CD14-positive monocyte (primary cell): ENCODE measurements at regions not wholly inside any gene's neighbourhood (a gene's known extent, or its start where the extent isn't known, plus 50 kb on each side); places are given as distances from the start of the nearest gene placed in this dataset.

Experiments used
- DNase-seq, 3 donors: peaks; one replicate each; pipeline ENCODE4 v3.0.0-alpha.2; 2011 to 2022
- H2AFZ ChIP-seq: 2 replicates; pipeline ENCODE4 v1.6.0; 2012; ENCODE audit warnings: mild to moderate bottlenecking, low read depth, low read length, inconsistent platforms; ENCODE audit not compliant: insufficient read depth, poor library complexity, severe bottlenecking
- H3K27ac ChIP-seq, 2 donors: 1 replicate in 1 of 2; 2 replicates in 1 of 2; pipeline ENCODE4 v1.5.1; 2012 to 2013; ENCODE audit warnings: low read length in 2 of 2, control low read depth in 1 of 2, inconsistent platforms in 1 of 2, low read depth in 1 of 2, mild to moderate bottlenecking in 1 of 2
- H3K27me3 ChIP-seq, 2 donors: one replicate each; pipeline versions ENCODE4 v1.6.0 to v1.6.1; 2011 to 2013; ENCODE audit warnings: low read length in 2 of 2; ENCODE audit not compliant: control insufficient read depth in 2 of 2, insufficient read depth in 2 of 2
- H3K36me3 ChIP-seq, 2 donors: replicated peaks in 1 of 2; 1 replicate in 1 of 2; 2 replicates in 1 of 2; pipeline versions ENCODE4 v1.5.1 to v1.6.1; 2012 to 2013; ENCODE audit warnings: low read length in 2 of 2, control low read depth in 1 of 2, inconsistent platforms in 1 of 2, mild to moderate bottlenecking in 1 of 2; ENCODE audit not compliant: insufficient read depth in 2 of 2, control insufficient read depth in 1 of 2
- H3K4me1 ChIP-seq, 2 donors: 1 replicate in 1 of 2; 2 replicates in 1 of 2; pipeline versions ENCODE4 v1.5.1 to v1.6.1; 2012 to 2013; ENCODE audit warnings: low read length in 2 of 2, control low read depth in 1 of 2, inconsistent platforms in 1 of 2, mild to moderate bottlenecking in 1 of 2, moderate library complexity in 1 of 2; ENCODE audit not compliant: insufficient read depth in 2 of 2, control insufficient read depth in 1 of 2
- H3K4me2 ChIP-seq: replicated peaks from 2 replicates; pipeline ENCODE3; 2012; ENCODE audit warnings: low read length, moderate library complexity, mild to moderate bottlenecking; ENCODE audit not compliant: poor library complexity, severe bottlenecking; ENCODE audit errors: extremely low read depth
- H3K4me3 ChIP-seq, 3 experiments: fragments of 200-600 bp in 1 of 3; sonication (generic) in 1 of 3; replicated peaks in 1 of 3; 1 replicate in 2 of 3; 2 replicates in 1 of 3; pipeline ENCODE4 v1.5.1; 2011 to 2013; ENCODE audit warnings: low read length in 3 of 3, mild to moderate bottlenecking in 3 of 3, control low read depth in 2 of 3, low read depth in 2 of 3, inconsistent platforms in 1 of 3, moderate library complexity in 1 of 3
- H3K79me2 ChIP-seq: 2 replicates; pipeline ENCODE4 v1.6.0; 2012; ENCODE audit warnings: mild to moderate bottlenecking, control low read depth, inconsistent platforms, low read length, moderate library complexity; ENCODE audit not compliant: insufficient read depth
- H3K9ac ChIP-seq: 2 replicates; pipeline ENCODE4 v1.6.0; 2017; ENCODE audit warnings: low read length, mild to moderate bottlenecking; ENCODE audit not compliant: insufficient read depth, poor library complexity, severe bottlenecking
- H3K9me3 ChIP-seq, 2 donors: replicated peaks in 1 of 2; 1 replicate in 1 of 2; 2 replicates in 1 of 2; pipeline versions ENCODE4 v1.5.1 to v1.6.1; 2012 to 2013; ENCODE audit warnings: low read length in 2 of 2, control low read depth in 1 of 2; ENCODE audit not compliant: control insufficient read depth in 1 of 2, insufficient read depth in 1 of 2
- H4K20me1 ChIP-seq: 2 replicates; pipeline ENCODE4 v1.6.0; 2012; ENCODE audit warnings: mild to moderate bottlenecking, low read length, control low read depth, moderate library complexity; ENCODE audit not compliant: insufficient read depth
- H3K27ac Mint-ChIP-seq, 7 donors: one replicate each; pipeline ENCODE4 v1.8.0; 2020; ENCODE audit warnings: mild to moderate bottlenecking in 7 of 7, mixed read lengths in 7 of 7, moderate library complexity in 6 of 7, inconsistent platforms in 2 of 7
- H3K27me3 Mint-ChIP-seq, 3 donors: one replicate each; pipeline ENCODE4 v1.8.0; 2021 to 2022; ENCODE audit warnings: low read depth in 3 of 3, mild to moderate bottlenecking in 3 of 3, mixed read lengths in 3 of 3, moderate library complexity in 3 of 3, inconsistent platforms in 1 of 3
- H3K36me3 Mint-ChIP-seq, 2 donors: one replicate each; pipeline ENCODE4 v1.8.0; 2020; ENCODE audit warnings: mixed read lengths in 2 of 2, inconsistent platforms in 1 of 2, mild to moderate bottlenecking in 1 of 2
- H3K4me1 Mint-ChIP-seq: one replicate; pipeline ENCODE4 v1.8.0; 2020; ENCODE audit warnings: mild to moderate bottlenecking, mixed read lengths
- H3K4me3 Mint-ChIP-seq, 2 donors: one replicate each; pipeline ENCODE4 v1.8.0; 2020; ENCODE audit warnings: mild to moderate bottlenecking in 2 of 2, mixed read lengths in 2 of 2, moderate library complexity in 1 of 2
- H3K9me3 Mint-ChIP-seq, 7 donors: one replicate each; pipeline ENCODE4 v1.8.0; 2020 to 2022; ENCODE audit warnings: mixed read lengths in 7 of 7, mild to moderate bottlenecking in 6 of 7, moderate library complexity in 6 of 7, inconsistent platforms in 2 of 7
- CTCF ChIP-seq: fragments of 200-600 bp; IDR thresholded peaks from one replicate; pipeline ENCODE4 v1.8.0; 2022; ENCODE audit warnings: antibody characterized with exemption, mild to moderate bottlenecking
- WGBS: methylation state at CpG from one replicate; pipeline ENCODE4 v1.1.5; 2013; ENCODE audit warnings: missing lambda C conversion rate; ENCODE audit not compliant: insufficient coverage; 5-methylcytosine and 5-hydroxymethylcytosine counted together
- intact Hi-C, 2 donors: fragments of 100-400 bp; cut with micrococcal nuclease; formaldehyde crosslinking; loops; one replicate each; pipeline versions ENCODE4 v1.15.0 to v1.15.1; 2023

DNA sequence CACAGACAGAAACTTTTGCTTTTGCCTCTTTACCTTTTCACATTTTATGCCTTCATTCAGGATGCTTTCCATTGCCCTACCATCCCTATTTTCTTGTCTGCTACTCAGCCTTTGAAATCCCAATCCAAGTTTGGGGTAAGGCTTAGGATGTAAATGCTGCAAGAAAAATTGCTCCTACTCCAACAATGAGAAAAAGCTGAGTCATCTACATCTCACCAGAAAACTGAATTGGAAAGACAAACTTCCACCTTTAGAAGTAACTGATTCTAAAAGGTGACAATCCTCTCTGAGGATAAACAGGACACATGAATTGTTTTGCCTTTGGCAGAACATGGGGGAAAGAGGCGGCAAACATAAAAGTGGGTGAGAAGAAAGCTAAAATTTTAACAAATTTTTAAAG lies 295.6 kb downstream of the NR2F1-AS1 start:
- Mint-ChIP-seq H3K4me3 (no peak overlapping the region), H3K9me3 (peaks cover 3 to 10% (median 7%) of the 10 kb centered on the region in 7 donors), H3K4me1 (no peaks in the 10 kb centered on the region), H3K27me3 (no peaks in the 10 kb centered on the region), H3K36me3 (no peaks in the 10 kb centered on the region), H3K27ac (no peak overlapping the region)
- H3K9ac ChIP-seq, result no peak overlapping the region
- H3K4me3 ChIP-seq, result no peak overlapping the region
- no peaks in the 10 kb centered on the region for H3K4me1 ChIP-seq
- H3K36me3 ChIP-seq, result no peaks in the 10 kb centered on the region
- no peaks in the 10 kb centered on the region for H4K20me1 ChIP-seq
- no peak for TF ChIP-seq CTCF
- peaks cover 17 to 20% of the 10 kb centered on the region in 2 donors for H3K9me3 ChIP-seq
- no peaks in the 10 kb centered on the region for H3K27me3 ChIP-seq
- no peak overlapping the region for H2AFZ ChIP-seq
- no peak overlapping the region for H3K4me2 ChIP-seq
- intact Hi-C loops, result no loop called here
- no peaks in the 10 kb centered on the region for H3K79me2 ChIP-seq
- WGBS, result no CpG with 5 or more reads among the region's 1 CpG
- no peak for DNase-seq
- no peak overlapping the region for H3K27ac ChIP-seq

GRCh38 chr5:93281980-93282772 lies 298.8 kb downstream of the NR2F1-AS1 start:
- H2AFZ ChIP-seq, result no peak overlapping the region
- no peak overlapping the region for H3K9ac ChIP-seq
- H3K4me1 ChIP-seq, result no peaks in the 10 kb centered on the region
- no peaks in the 10 kb centered on the region for H4K20me1 ChIP-seq
- no peak overlapping the region for H3K27ac ChIP-seq
- no peak for DNase-seq
- Mint-ChIP-seq H3K9me3 (peaks cover 3 to 10% (median 5%) of the 10 kb centered on the region in 7 donors), H3K27ac (no peak overlapping the region), H3K36me3 (no peaks in the 10 kb centered on the region), H3K4me1 (no peaks in the 10 kb centered on the region), H3K4me3 (no peak overlapping the region), H3K27me3 (no peaks in the 10 kb centered on the region)
- WGBS, result no CpG with 5 or more reads among the region's 4 CpGs
- no peaks in the 10 kb centered on the region for H3K27me3 ChIP-seq
- H3K36me3 ChIP-seq, result no peaks in the 10 kb centered on the region
- H3K4me3 ChIP-seq, result no peak overlapping the region
- intact Hi-C loops, result no loop called here
- H3K9me3 ChIP-seq, result peaks cover 14 to 16% of the 10 kb centered on the region in 2 donors
- H3K4me2 ChIP-seq, result no peak overlapping the region
- no peak for TF ChIP-seq CTCF
- H3K79me2 ChIP-seq, result no peaks in the 10 kb centered on the region
